ENCODE measurements at regions not wholly inside any gene's neighbourhood (a gene's known extent, or its start where the extent isn't known, plus 50 kb on each side); places are given as distances from the start of the nearest gene placed in this dataset.

- DNase-seq (ENCODE audit: low spot score), result no peak
Measured at GRCh38 chr6:167581637-167582036, 245.1 kb upstream of the AFDN start.

- no peak for DNase-seq (ENCODE audit: low spot score)
Measured at GRCh38 chr6:167583412-167583811, 243.3 kb upstream of the AFDN start.

- DNase-seq (ENCODE audit: low spot score), result no peak
Measured at GRCh38 chr6:167588181-167588919, 238.4 kb upstream of the AFDN start.

GRCh38 chr6:167588920-167589614 lies 237.6 kb upstream of the AFDN start:
- DNase-seq (ENCODE audit: low spot score), result no peak

- DNase-seq (ENCODE audit: low spot score), result no peak
Measured at GRCh38 chr6:167589615-167589940, 237.1 kb upstream of the AFDN start.

GRCh38 chr6:167590193-167590592 lies 236.5 kb upstream of the AFDN start:
- no peak for DNase-seq (ENCODE audit: low spot score)

Data from AG20443 (cell line).